SK-N-SH (cell line): ENCODE measurements at regions not wholly inside any gene's neighbourhood (a gene's known extent, or its start where the extent isn't known, plus 50 kb on each side); places are given as distances from the start of the nearest gene placed in this dataset.

Source experiments
- CTCF ChIA-PET: fragments of 300-600, 350-600 bp; formaldehyde crosslinking; extraction: SDS; loops from one replicate; lab custom pipeline; 2021; lab: Yijun Ruan, JAX
- POLR2A ChIA-PET: fragments of 350-600 bp; sonication (Branson Sonifier 250); formaldehyde crosslinking; extraction: SDS; loops from one replicate; lab custom pipeline; 2020; ENCODE audit warnings: antibody characterized with exemption, inconsistent platforms; lab: Yijun Ruan, JAX
- DNase-seq: peaks from one replicate; pipeline ENCODE4 v3.0.0; 2012
- H2AFZ ChIP-seq: fragments of 200-600 bp; sonication (generic); 2 replicates; pipeline ENCODE4 v1.8.1; 2016; ENCODE audit warnings: antibody characterized with exemption, mild to moderate bottlenecking, low read depth
- H3F3A ChIP-seq: fragments of 200-600 bp; sonication (generic); replicated peaks from 2 replicates; pipeline ENCODE3; 2016; ENCODE audit warnings: antibody characterized with exemption, mild to moderate bottlenecking; ENCODE audit not compliant: insufficient read depth
- H3K27ac ChIP-seq, 2 experiments: fragments of 200-500 bp in 1 of 2; fragments of 200-600 bp in 1 of 2; sonication (Bioruptor generic) in 1 of 2; sonication (generic), shearing (Covaris generic) in 1 of 2; 2 replicates each; pipeline versions ENCODE4 v1.5.1 to v1.6.1; 2014 to 2016; ENCODE audit warnings: low read depth in 2 of 2, inconsistent platforms in 1 of 2, low read length in 1 of 2, mild to moderate bottlenecking in 1 of 2, mixed read lengths in 1 of 2
- H3K27me3 ChIP-seq: fragments of 200-600 bp; sonication (generic), shearing (Covaris generic); 2 replicates; pipeline ENCODE4 v1.6.1; 2016; ENCODE audit warnings: mixed run types; ENCODE audit not compliant: insufficient read depth
- H3K36me3 ChIP-seq, 2 experiments: fragments of 200-500 bp in 1 of 2; fragments of 200-600 bp in 1 of 2; sonication (Bioruptor generic) in 1 of 2; sonication (generic) in 1 of 2; replicated peaks in 1 of 2; 2 replicates each; pipeline versions ENCODE3 to v1.5.1; 2014 to 2016; ENCODE audit warnings: low read length in 1 of 2, mild to moderate bottlenecking in 1 of 2; ENCODE audit not compliant: insufficient read depth in 2 of 2, control insufficient read depth in 1 of 2
- H3K4me1 ChIP-seq, 2 experiments: fragments of 200-500 bp in 1 of 2; fragments of 200-600 bp in 1 of 2; sonication (Bioruptor generic) in 1 of 2; sonication (generic), shearing (Covaris generic) in 1 of 2; 2 replicates each; pipeline versions ENCODE4 v1.5.1 to v1.6.1; 2014 to 2016; ENCODE audit warnings: low read depth in 1 of 2, low read length in 1 of 2, mixed run types in 1 of 2; ENCODE audit not compliant: insufficient read depth in 2 of 2, control insufficient read depth in 1 of 2
- H3K4me2 ChIP-seq: fragments of 200-600 bp; sonication (generic), shearing (Covaris generic); 2 replicates; pipeline ENCODE4 v1.6.1; 2017; ENCODE audit warnings: mixed run types
- H3K4me3 ChIP-seq, 2 experiments: fragments of 200-500 bp in 1 of 2; fragments of 200-600 bp in 1 of 2; sonication (Bioruptor generic) in 1 of 2; sonication (generic), shearing (Covaris generic) in 1 of 2; 2 replicates each; pipeline versions ENCODE4 v1.5.1 to v1.8.1; 2014 to 2016; ENCODE audit warnings: low read depth in 2 of 2, inconsistent platforms in 1 of 2, low read length in 1 of 2, mild to moderate bottlenecking in 1 of 2, mixed read lengths in 1 of 2, moderate library complexity in 1 of 2
- H3K79me2 ChIP-seq: fragments of 200-600 bp; sonication (generic); 2 replicates; pipeline ENCODE4 v1.8.1; 2017; ENCODE audit warnings: mild to moderate bottlenecking; ENCODE audit not compliant: insufficient read depth
- H3K9ac ChIP-seq: fragments of 200-600 bp; sonication (generic); 2 replicates; pipeline ENCODE4 v1.6.1; 2017; ENCODE audit warnings: mixed run types
- H3K9me2 ChIP-seq: fragments of 200-600 bp; sonication (generic); 2 replicates; pipeline ENCODE4 v1.6.1; 2017; ENCODE audit warnings: mixed run types
- H3K9me3 ChIP-seq: fragments of 200-600 bp; sonication (generic); 2 replicates; pipeline ENCODE4 v1.6.1; 2017; ENCODE audit warnings: mixed run types, mild to moderate bottlenecking, moderate library complexity
- H4K20me1 ChIP-seq: fragments of 200-600 bp; sonication (generic); 2 replicates; pipeline ENCODE4 v1.6.1; 2017; ENCODE audit warnings: mild to moderate bottlenecking, mixed run types; ENCODE audit not compliant: insufficient read depth
- NFIC ChIP-seq: IDR thresholded peaks from 2 replicates; pipeline ENCODE4 v1.4.0; 2012; ENCODE audit warnings: borderline replicate concordance
- SIN3A ChIP-seq: IDR thresholded peaks from 2 replicates; pipeline ENCODE4 v1.6.1; 2012; ENCODE audit warnings: low read depth, mild to moderate bottlenecking, low read length, moderate library complexity, borderline replicate concordance
- YY1 ChIP-seq: IDR thresholded peaks from 2 replicates; pipeline ENCODE4 v1.4.0; 2012; ENCODE audit warnings: low read depth, mild to moderate bottlenecking
- WGBS: methylation state at CpG from one replicate; pipeline ENCODE4 v1.1.6; 2017; ENCODE audit warnings: low lambda C conversion rate; 5-methylcytosine and 5-hydroxymethylcytosine counted together

DNA sequence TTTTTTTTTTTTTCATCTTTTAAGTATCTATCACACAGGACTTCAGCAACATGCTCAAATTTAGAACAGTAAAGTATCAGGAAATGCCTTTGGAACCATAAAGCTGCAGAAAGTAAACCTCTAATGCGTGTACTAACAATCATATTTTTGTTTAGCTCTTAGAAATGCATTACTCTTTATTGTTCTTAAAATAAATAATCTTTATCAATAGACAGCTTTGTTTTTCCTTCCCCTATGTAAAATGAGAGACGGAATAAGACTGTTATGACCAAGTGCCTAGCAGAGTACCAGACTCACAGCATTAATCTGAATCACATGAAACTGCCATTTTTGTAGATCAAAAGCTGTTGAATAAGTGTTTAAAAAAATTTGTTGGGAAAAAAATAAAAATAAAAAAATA is 50.5 kb upstream of the COL25A1 start:
- CTCF ChIA-PET, result interaction anchor here (0.7 kb wide), 1 partner anchor 21 kb away, joined by 3 read pairs; no protein-coding TSS in a partner anchor
- H3K27me3 ChIP-seq, result no peaks in the 10 kb centered on the region
- no peak overlapping the region for H3K27ac ChIP-seq
- DNase-seq, result no peak
- TF ChIP-seq YY1 (no peak), NFIC (no peak), SIN3A (no peak)
- H4K20me1 ChIP-seq, result no peaks in the 10 kb centered on the region
- H2AFZ ChIP-seq, result no peak overlapping the region
- no peaks in the 10 kb centered on the region for H3F3A ChIP-seq
- H3K79me2 ChIP-seq, result no peaks in the 10 kb centered on the region
- H3K9ac ChIP-seq, result no peak overlapping the region
- WGBS, result 12% methylated on average over 2 of the region's 2 CpGs
- H3K4me2 ChIP-seq, result no peak overlapping the region
- POLR2A ChIA-PET, result no interaction called here
- H3K4me3 ChIP-seq, result no peak overlapping the region
- no peaks in the 10 kb centered on the region for H3K9me3 ChIP-seq
- H3K9me2 ChIP-seq, result no peaks in the 10 kb centered on the region
- no peaks in the 10 kb centered on the region for H3K4me1 ChIP-seq
- H3K36me3 ChIP-seq, result no peaks in the 10 kb centered on the region
